Ramos (cell line): ENCODE measurements at regions not wholly inside any gene's neighbourhood (a gene's known extent, or its start where the extent isn't known, plus 50 kb on each side); places are given as distances from the start of the nearest gene placed in this dataset.

Experiments used
- in situ Hi-C: fragments of 300-500 bp; cut with MboI; formaldehyde crosslinking; loops from one replicate; pipeline ENCODE4 v1.14.3; 2022; ENCODE audit warnings: low sequenced_read_pairs; ENCODE audit not compliant: unreplicated experiment

DNA sequence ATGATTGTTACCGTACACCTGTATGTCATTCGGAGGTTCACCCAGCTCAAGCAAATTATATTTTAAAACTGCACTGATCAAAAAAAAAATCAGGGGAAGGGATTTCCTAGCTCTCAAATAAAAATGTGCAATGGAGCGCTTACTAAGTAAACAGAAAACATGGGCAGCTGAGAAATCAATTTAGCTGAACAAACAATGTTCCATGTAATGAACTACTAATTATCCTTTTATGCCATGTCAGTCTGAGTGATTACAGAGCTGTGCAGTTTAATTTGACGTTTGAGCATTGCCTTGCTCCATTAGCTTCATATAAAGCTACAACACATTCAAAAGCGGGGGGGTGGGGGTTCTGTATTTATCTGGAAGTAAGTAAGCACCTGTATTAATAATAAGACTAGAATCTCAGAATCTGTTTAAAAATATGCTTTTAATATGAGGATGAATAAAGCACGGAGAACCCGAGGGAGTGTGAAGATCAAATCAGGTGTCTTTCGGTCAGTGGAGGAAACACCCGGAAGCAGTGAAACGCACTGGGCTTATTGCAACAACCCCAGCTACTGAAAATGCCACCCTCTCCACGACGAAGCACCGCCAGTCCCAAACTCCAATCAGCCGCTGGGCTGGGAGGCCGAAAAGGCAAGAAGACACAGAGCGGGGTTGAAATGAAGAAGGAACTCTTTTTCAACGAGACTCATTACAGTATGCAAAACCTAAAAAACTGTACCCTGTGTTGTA lies 196.5 kb upstream of the ATP11B start:
- in situ Hi-C loops = no loop called here

- in situ Hi-C loops = no loop called here
Measured at GRCh38 chr3:182597621-182598041, 195.7 kb upstream of the ATP11B start.

GRCh38 chr3:182601597-182601996 lies 191.7 kb upstream of the ATP11B start:
- in situ Hi-C loops = no loop called here

DNA sequence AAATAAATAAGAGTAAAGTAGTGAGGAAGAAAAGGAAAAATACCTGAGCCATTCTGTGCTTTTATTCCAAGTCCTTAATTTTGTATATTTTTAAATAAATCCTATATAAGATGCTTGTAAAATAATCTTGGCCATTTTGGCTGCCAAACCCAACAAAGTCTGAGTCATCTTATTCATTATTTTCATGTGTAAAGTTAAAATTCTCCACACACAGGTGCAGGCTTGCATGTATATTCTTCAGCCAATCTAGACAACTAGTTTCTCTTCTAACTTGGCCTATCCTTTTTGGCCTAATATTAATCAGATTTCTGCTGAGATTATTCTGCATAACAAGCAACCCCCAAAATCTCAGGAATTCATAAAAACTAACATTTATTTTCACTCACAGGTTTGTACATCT lies 189.8 kb upstream of the ATP11B start:
- in situ Hi-C loops = no loop called here

- in situ Hi-C loops = no loop called here
Measured at GRCh38 chr3:182605882-182606611, 187.3 kb upstream of the ATP11B start.

- in situ Hi-C loops = no loop called here
Measured at GRCh38 chr3:182606905-182607504, 186.3 kb upstream of the ATP11B start.

- in situ Hi-C loops = no loop called here
Measured at GRCh38 chr3:182608832-182609231, 184.5 kb upstream of the ATP11B start.

GRCh38 chr3:182609575-182610156 lies 183.6 kb upstream of the ATP11B start:
- in situ Hi-C loops = no loop called here

- in situ Hi-C loops = no loop called here
Measured at GRCh38 chr3:182612332-182612731, 181.0 kb upstream of the ATP11B start.

- in situ Hi-C loops = no loop called here
Measured at GRCh38 chr3:182617500-182617899, 175.8 kb upstream of the ATP11B start.

DNA sequence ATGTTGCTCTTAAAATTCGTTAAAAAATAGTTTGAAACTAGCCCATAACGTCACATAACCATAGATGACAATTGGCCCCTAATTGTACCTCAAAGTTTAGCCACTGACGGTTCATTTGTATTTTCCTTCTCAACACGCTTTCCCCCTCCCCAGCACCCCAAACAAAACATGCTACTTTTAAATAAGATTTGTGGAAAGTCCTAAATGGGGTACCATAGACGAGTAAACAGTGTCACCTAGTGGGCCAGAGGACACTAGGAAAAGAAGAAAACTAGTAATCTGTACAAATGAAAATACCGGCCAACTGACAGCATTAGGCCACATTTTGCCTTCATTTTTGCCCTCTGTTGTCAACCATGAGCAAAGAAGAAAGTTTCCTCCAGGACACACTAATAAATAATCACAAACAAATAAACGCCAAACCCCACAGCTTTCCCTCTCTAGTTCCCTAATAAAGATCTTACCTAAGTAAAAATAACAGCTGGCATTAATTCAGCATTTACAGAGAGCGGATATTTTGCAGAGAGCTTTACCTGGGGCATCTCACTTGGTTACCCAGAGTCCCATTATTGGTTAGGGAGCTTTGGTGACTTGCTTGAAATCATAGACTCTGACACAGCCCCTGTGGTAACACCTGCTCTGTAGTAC lies 175.1 kb upstream of the ATP11B start:
- in situ Hi-C loops = no loop called here

DNA sequence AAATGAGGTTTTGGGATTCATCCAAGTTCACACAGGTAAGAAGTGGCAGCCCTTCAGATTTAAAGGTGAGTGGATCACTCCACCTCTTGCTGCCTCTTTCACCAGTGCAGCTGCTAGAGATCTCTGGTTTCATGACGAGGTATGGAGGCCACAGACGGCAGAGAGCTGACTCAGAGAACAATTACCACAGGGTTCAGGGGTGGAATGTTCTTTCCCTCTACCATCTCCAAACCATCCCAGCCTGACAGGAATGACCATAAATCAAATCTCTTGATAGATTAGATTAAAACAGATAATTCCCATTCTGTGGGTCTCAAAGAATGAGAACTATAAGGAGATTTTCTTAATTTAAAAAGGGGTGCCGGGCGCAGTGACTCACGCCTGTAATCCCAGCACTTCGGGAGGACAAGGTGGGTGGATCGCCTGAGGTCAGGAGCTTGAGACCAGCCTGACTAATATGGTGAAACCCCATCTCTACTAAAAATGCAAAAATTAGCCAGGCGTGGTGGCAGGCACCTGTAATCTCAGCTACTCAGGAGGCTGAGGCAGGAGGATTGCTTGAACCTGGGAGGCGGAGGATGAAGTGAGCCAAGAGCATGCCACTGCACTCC lies 174.2 kb upstream of the ATP11B start:
- in situ Hi-C loops = no loop called here

DNA sequence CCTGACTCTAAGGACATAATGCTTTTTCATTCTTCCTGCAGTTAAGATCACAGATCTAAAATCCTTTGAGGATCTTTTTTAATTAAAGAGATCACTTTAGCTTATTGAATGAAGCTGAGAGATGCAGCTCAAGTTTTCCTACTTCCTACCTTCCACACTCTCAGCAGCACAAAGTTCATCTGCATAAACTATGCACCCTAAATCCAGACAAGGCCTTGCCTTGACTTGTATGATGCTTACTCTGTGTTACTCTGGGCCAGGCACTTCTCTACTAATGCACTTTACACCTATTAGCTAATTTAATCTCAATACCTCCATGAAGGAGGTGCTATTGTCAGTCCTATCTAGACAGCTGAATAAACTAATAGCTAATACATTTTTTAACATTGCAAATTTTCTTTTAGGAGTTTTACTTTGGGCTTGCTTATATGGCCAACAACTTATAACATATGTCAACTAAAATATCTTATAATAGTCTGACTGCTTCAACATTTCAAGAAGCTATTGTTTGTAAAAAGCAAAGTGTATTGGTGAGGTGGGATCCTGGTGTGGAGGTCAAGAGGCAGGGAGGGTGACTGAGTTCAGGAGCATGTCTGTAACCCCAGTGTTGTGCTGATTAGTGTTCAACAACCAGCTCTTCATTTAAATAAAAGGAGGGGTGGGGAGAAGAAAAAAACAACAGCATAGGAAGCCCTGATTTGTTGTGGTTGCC lies 172.4 kb upstream of the ATP11B start:
- in situ Hi-C loops = no loop called here

- in situ Hi-C loops = no loop called here
Measured at GRCh38 chr3:182621435-182622240, 171.7 kb upstream of the ATP11B start.

- in situ Hi-C loops = no loop called here
Measured at GRCh38 chr3:182622241-182622545, 171.1 kb upstream of the ATP11B start.

DNA sequence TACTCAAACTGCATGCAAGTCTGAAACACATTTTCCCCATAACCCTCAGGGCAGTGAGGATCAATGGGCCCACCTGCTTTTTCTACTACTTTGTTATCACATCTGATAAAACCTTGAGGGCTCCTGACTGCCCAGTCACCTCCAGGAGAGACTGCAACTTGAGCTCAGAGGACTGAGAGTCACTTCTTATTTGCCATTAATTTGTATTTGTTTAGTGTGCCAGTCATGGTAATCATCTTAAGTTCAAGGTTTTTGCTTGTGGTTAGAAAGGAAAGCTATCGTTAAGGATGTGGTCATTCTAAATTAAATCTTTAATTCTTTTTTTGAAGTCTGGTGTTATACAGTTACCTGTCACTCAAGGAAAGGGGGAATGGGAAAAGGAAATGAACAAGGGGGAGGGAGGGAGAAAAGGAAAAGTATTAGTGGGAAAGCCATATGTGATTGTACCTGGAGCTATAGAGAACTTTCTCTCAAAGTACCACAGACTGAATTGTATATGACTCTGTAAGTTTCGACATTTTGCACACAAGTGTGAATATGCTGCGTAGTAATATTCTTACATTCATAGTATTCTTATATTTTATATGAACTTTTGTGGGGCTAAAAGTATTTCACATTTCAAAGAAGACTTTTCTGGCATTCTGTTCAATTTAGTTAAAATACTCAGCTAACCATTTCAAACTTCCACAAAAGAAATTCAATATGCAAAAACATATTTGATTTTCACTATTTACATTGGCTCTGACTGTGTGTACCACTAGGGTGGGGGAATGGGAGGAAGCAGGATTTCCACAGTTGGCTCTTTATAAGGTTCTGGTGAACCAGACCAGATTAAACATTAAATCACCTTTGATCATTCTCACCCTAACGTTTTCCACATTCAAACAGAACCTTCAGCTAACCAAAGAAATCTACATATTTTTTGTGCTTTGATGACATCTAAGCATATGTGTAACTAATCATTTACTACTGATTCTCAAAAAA lies 166.5 kb upstream of the ATP11B start:
- in situ Hi-C loops = no loop called here

- in situ Hi-C loops = no loop called here
Measured at GRCh38 chr3:182628531-182628930, 164.8 kb upstream of the ATP11B start.

GRCh38 chr3:182629521-182629920 lies 163.8 kb upstream of the ATP11B start:
- in situ Hi-C loops = no loop called here
